GM12878 (cell line): ENCODE measurements at regions not wholly inside any gene's neighbourhood (a gene's known extent, or its start where the extent isn't known, plus 50 kb on each side); places are given as distances from the start of the nearest gene placed in this dataset.

Source experiments
- ATAC-seq: fragments of 200-7000 bp; cut with Tn5 transposase; 3 replicates; pipeline ENCODE4 v1.9.1; 2020; ENCODE audit warnings: mild to moderate bottlenecking, moderate library complexity
- BruUV-seq: library from RNA; stranded (reverse); fragments of 400-500 nt; replicated peaks from 2 replicates; lab custom pipeline; 2021; lab: Mats Ljungman, UMichigan
- CTCF ChIA-PET: fragments of 300-600 bp; sonication (Branson Sonifier 250); formaldehyde crosslinking; extraction: SDS; loops from one replicate; lab custom pipeline; 2021; ENCODE audit warnings: inconsistent platforms; lab: Yijun Ruan, JAX
- POLR2A ChIA-PET: fragments of 350-600 bp; formaldehyde crosslinking; extraction: SDS; loops from one replicate; lab custom pipeline; 2021; ENCODE audit warnings: inconsistent platforms; lab: Charles Lee
- RAD21 ChIA-PET: fragments of 300-600 bp; sonication (Branson Sonifier 250); formaldehyde crosslinking; loops from one replicate; lab custom pipeline; 2023; ENCODE audit warnings: antibody characterized with exemption; ENCODE audit not compliant: unreplicated experiment; lab: Charles Lee
- SMC1A ChIA-PET: fragments of 300-600 bp; sonication (Branson Sonifier 250); formaldehyde crosslinking; loops from one replicate; lab custom pipeline; 2023; ENCODE audit not compliant: unreplicated experiment, uncharacterized antibody; lab: Charles Lee
- DNase-seq: peaks from one replicate; pipeline ENCODE4 v3.0.0-alpha.2; 2011; ENCODE audit warnings: low read depth, low spot score
- FAIRE-seq: peaks from 3 replicates; lab custom pipeline; 2011; peaks lifted over from hg19 to GRCh38; lab: Jason Lieb, UNC
- H2AFZ ChIP-seq: 2 replicates; pipeline ENCODE4 v1.6.0; 2011; ENCODE audit warnings: low read depth, low read length, control low read depth; ENCODE audit not compliant: control insufficient read depth
- H3K27ac ChIP-seq: 2 replicates; pipeline ENCODE4 v1.5.1; 2011; ENCODE audit warnings: control low read depth; ENCODE audit not compliant: control insufficient read depth, insufficient read depth
- H3K27me3 ChIP-seq, 2 experiments: replicated peaks in 1 of 2; 2 replicates each; pipeline versions ENCODE4 v1.6.0 to v1.6.1; 2011; ENCODE audit warnings: low read length in 1 of 2; ENCODE audit not compliant: control insufficient read depth in 2 of 2, insufficient read depth in 2 of 2
- H3K36me3 ChIP-seq, 2 experiments: 2 replicates each; pipeline ENCODE4 v1.5.1; 2011; ENCODE audit warnings: low read length in 1 of 2; ENCODE audit not compliant: control insufficient read depth in 2 of 2, insufficient read depth in 2 of 2
- H3K4me1 ChIP-seq: 2 replicates; pipeline ENCODE4 v1.6.1; 2011; ENCODE audit warnings: mild to moderate bottlenecking, low read length, moderate library complexity, mixed read lengths; ENCODE audit not compliant: control insufficient read depth, insufficient read depth
- H3K4me2 ChIP-seq: 2 replicates; pipeline ENCODE4 v1.6.0; 2011; ENCODE audit warnings: control low read depth; ENCODE audit not compliant: control insufficient read depth, insufficient read depth
- H3K4me3 ChIP-seq: fragments of 200-600 bp; sonication (generic); 2 replicates; pipeline ENCODE4 v1.5.1; 2016
- H3K79me2 ChIP-seq: 2 replicates; pipeline ENCODE4 v1.6.0; 2011; ENCODE audit warnings: low read length; ENCODE audit not compliant: control insufficient read depth, insufficient read depth
- H3K9ac ChIP-seq: 2 replicates; pipeline ENCODE4 v1.8.0; 2011; ENCODE audit warnings: low read length, control low read depth, mixed read lengths; ENCODE audit not compliant: control insufficient read depth, insufficient read depth
- H3K9me3 ChIP-seq: replicated peaks from 3 replicates; pipeline ENCODE4 v1.5.1; 2011; ENCODE audit warnings: mild to moderate bottlenecking, low read length; ENCODE audit not compliant: control insufficient read depth, insufficient read depth
- H4K20me1 ChIP-seq: 2 replicates; pipeline ENCODE4 v1.6.0; 2011; ENCODE audit not compliant: control insufficient read depth, insufficient read depth
- BCL11A ChIP-seq: IDR thresholded peaks from 2 replicates; pipeline ENCODE4 v1.6.1; 2011; ENCODE audit warnings: low read depth, low read length
- BCL3 ChIP-seq: IDR thresholded peaks from 2 replicates; pipeline ENCODE4 v1.6.1; 2011; ENCODE audit warnings: borderline replicate concordance, low read depth, mild to moderate bottlenecking, moderate library complexity, low read length; ENCODE audit not compliant: insufficient read depth, poor library complexity, severe bottlenecking
- BMI1 ChIP-seq: fragments of 450-650 bp; IDR thresholded peaks from 2 replicates; pipeline ENCODE4 v1.6.1; 2016; ENCODE audit warnings: mild to moderate bottlenecking, moderate library complexity, borderline replicate concordance
- CHD2 ChIP-seq: IDR thresholded peaks from 2 replicates; pipeline ENCODE4 v1.6.1; 2011; ENCODE audit warnings: low read depth, low read length, improper control_type of control experiment, borderline replicate concordance
- HDGF ChIP-seq: fragments of 450-650 bp; IDR thresholded peaks from 2 replicates; pipeline ENCODE4 v1.6.1; 2016; ENCODE audit warnings: antibody characterized with exemption
- HSF1 ChIP-seq: fragments of 150-350 bp; IDR thresholded peaks from 2 replicates; pipeline ENCODE4 v1.6.1; 2014; ENCODE audit warnings: mild to moderate bottlenecking, low read depth, low read length
- MXI1 ChIP-seq: fragments of 150-350 bp; IDR thresholded peaks from 2 replicates; pipeline ENCODE4 v1.6.1; 2011; ENCODE audit warnings: low read depth, mild to moderate bottlenecking, inconsistent platforms, low read length, improper control_type of control experiment
- POLR2AphosphoS5 ChIP-seq: IDR thresholded peaks from 2 replicates; pipeline ENCODE4 v1.6.1; 2011; ENCODE audit warnings: mild to moderate bottlenecking, low read length, inconsistent platforms
- POU2F2 ChIP-seq: IDR thresholded peaks from 3 replicates; pipeline ENCODE4 v1.6.1; 2011; ENCODE audit warnings: low read depth, mild to moderate bottlenecking, low read length, borderline replicate concordance
- SMC3 ChIP-seq: IDR thresholded peaks from 2 replicates; pipeline ENCODE4 v1.6.1; 2011; ENCODE audit warnings: low read length, improper control_type of control experiment, borderline replicate concordance
- SREBF1 ChIP-seq: IDR thresholded peaks from 2 replicates; pipeline ENCODE4 v1.6.1; 2012; ENCODE audit warnings: mild to moderate bottlenecking, low read length
- TCF12 ChIP-seq: IDR thresholded peaks from 2 replicates; pipeline ENCODE4 v1.6.1; 2011; ENCODE audit warnings: low read depth, mild to moderate bottlenecking, low read length
- YBX1 ChIP-seq: fragments of 450-650 bp; IDR thresholded peaks from 2 replicates; pipeline ENCODE4 v1.6.1; 2016; ENCODE audit warnings: antibody characterized with exemption
- ZSCAN29 ChIP-seq: fragments of 450-650 bp; IDR thresholded peaks from 2 replicates; pipeline ENCODE4 v1.6.1; 2017; ENCODE audit warnings: mild to moderate bottlenecking, moderate library complexity
- WGBS: methylation state at CpG from one replicate; pipeline ENCODE4 v1.1.6; 2016; ENCODE audit warnings: low lambda C conversion rate; ENCODE audit not compliant: insufficient replicate concordance, insufficient coverage; ENCODE audit errors: missing lambda C conversion rate; 5-methylcytosine and 5-hydroxymethylcytosine counted together
- in situ Hi-C: fragments of 300-500 bp; cut with MboI; formaldehyde crosslinking; loops from 9 replicates; pipeline ENCODE4 v1.14.3; 2018; ENCODE audit warnings: mixed read lengths
- intact Hi-C: fragments of 100-400 bp; cut with micrococcal nuclease; formaldehyde crosslinking; loops from one replicate; pipeline ENCODE4 v1.14.2; 2022; ENCODE audit not compliant: unreplicated experiment
- TF ChIP-seq, protein P1 (sequence below): fragments of 450-650 bp; IDR thresholded peaks from 2 replicates; pipeline ENCODE4 v1.6.1; 2017; ENCODE audit warnings: mild to moderate bottlenecking

DNA sequence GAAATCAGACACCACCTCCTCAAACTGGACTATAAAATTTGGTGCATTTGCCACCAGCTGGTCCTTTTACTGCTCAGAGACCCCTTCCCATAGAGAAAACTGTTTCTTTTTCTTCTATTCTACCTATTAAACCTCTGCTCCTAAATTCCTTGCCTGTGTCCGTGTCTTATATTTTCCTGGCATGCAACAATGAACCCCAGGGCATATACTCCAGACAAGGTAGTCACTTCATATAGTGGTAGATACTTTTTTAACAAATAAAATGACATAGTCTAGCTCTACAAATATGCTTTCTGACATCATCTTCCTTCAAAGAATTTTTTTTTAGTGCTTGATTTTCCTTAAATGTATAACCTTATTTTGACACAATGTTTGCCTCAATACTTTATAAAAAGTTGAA, 1402.9 kb upstream of the PABPC4L start:
- intact Hi-C loops (no loop called here), in situ Hi-C loops (no loop called here)
- Histone ChIP-seq H3K27ac (no peak overlapping the region), H3K9me3 (no peaks in the 10 kb centered on the region), H4K20me1 (no peaks in the 10 kb centered on the region), H2AFZ (no peak overlapping the region), H3K36me3 (no peaks in the 10 kb centered on the region), H3K9ac (no peak overlapping the region), H3K4me1 (no peaks in the 10 kb centered on the region), H3K79me2 (no peaks in the 10 kb centered on the region), H3K27me3 (no peaks in the 10 kb centered on the region), H3K4me3 (no peak overlapping the region), H3K4me2 (no peak overlapping the region)
- ChIA-PET SMC1A (no interaction called here), CTCF (no interaction called here), RAD21 (no interaction called here), POLR2A (no interaction called here)
- TF ChIP-seq POU2F2, result no peak
- no peak for TF ChIP-seq YBX1
- TF ChIP-seq BCL3, result no peak
- no peak for TF ChIP-seq TCF12
- TF ChIP-seq SREBF1, result no peak
- DNase-seq, result no peak
- 0% methylated on average over 1 of the region's 1 CpG for whole genome bisulfite sequencing
- FAIRE-seq, result no peak
- ATAC-seq, result no peak
- no TSS peak for BruUV-seq

- no TSS peak for BruUV-seq
- RAD21 ChIA-PET, result no interaction called here
- intact Hi-C loops, result no loop called here
- no peaks in the 10 kb centered on the region for H3K4me1 ChIP-seq
- H3K9ac ChIP-seq, result no peak overlapping the region
- CTCF ChIA-PET, result interaction anchor here (1.0 kb wide), 1 partner anchor 7 kb away, joined by 5 read pairs; no protein-coding TSS in a partner anchor
- SMC1A ChIA-PET, result interaction anchor here (1.1 kb wide), 1 partner anchor 11 kb away, joined by 5 read pairs; no protein-coding TSS in a partner anchor
- H3K79me2 ChIP-seq, result no peaks in the 10 kb centered on the region
- POLR2A ChIA-PET, result no interaction called here
- WGBS, result 0% methylated on average over 1 of the region's 1 CpG
- H2AFZ ChIP-seq, result no peak overlapping the region
- ATAC-seq (no peak), DNase-seq (no peak), FAIRE-seq (no peak)
- H3K27me3 ChIP-seq, result no peaks in the 10 kb centered on the region
- in situ Hi-C loops, result no loop called here
- no peak overlapping the region for H3K4me3 ChIP-seq
- no peak overlapping the region for H3K27ac ChIP-seq
- H3K4me2 ChIP-seq, result no peak overlapping the region
- no peaks in the 10 kb centered on the region for H4K20me1 ChIP-seq
- H3K36me3 ChIP-seq, result no peaks in the 10 kb centered on the region
- H3K9me3 ChIP-seq, result no peaks in the 10 kb centered on the region
- TF ChIP-seq MXI1 (no peak), HDGF (no peak), ZSCAN29 (no peak), HSF1 (no peak), POLR2AphosphoS5 (no peak), CHD2 (no peak), BCL11A (no peak), SMC3 (no peak), BMI1 (no peak)
- TF ChIP-seq, protein P1, sequence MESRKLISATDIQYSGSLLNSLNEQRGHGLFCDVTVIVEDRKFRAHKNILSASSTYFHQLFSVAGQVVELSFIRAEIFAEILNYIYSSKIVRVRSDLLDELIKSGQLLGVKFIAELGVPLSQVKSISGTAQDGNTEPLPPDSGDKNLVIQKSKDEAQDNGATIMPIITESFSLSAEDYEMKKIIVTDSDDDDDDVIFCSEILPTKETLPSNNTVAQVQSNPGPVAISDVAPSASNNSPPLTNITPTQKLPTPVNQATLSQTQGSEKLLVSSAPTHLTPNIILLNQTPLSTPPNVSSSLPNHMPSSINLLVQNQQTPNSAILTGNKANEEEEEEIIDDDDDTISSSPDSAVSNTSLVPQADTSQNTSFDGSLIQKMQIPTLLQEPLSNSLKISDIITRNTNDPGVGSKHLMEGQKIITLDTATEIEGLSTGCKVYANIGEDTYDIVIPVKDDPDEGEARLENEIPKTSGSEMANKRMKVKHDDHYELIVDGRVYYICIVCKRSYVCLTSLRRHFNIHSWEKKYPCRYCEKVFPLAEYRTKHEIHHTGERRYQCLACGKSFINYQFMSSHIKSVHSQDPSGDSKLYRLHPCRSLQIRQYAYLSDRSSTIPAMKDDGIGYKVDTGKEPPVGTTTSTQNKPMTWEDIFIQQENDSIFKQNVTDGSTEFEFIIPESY, result no peak
Observed at GRCh38 chr4:135601351-135601750, 1399.8 kb upstream of the PABPC4L start.
